ENCODE measurements at regions not wholly inside any gene's neighbourhood (a gene's known extent, or its start where the extent isn't known, plus 50 kb on each side); places are given as distances from the start of the nearest gene placed in this dataset.

- peak; percentile 4 for DNase-seq (ENCODE audit: low spot score)
- Histone ChIP-seq H2AFZ (replicated peaks) (no peak overlapping the region), H3K4me1 (no peaks in the 10 kb centered on the region), H3K79me2 (ENCODE audit: low read depth) (no peaks in the 10 kb centered on the region), H3K4me2 (no peak overlapping the region), H3K27me3 (no peaks in the 10 kb centered on the region), H3K9me3 (ENCODE audit: low read depth) (no peaks in the 10 kb centered on the region), H3K9ac (no peak overlapping the region), H3K36me3 (no peaks in the 10 kb centered on the region), H4K20me1 (ENCODE audit: low read depth) (no peaks in the 10 kb centered on the region), H3K4me3 (no peak overlapping the region), H3K27ac (no peak overlapping the region), H3F3A (ENCODE audit: low read depth) (no peaks in the 10 kb centered on the region)
- H3K27ac Mint-ChIP-seq, result no peak overlapping the region
- H3K27me3 Mint-ChIP-seq (ENCODE audit: insufficient read depth, low read depth), result no peaks in the 10 kb centered on the region
- no peaks in the 10 kb centered on the region for H3K4me1 Mint-ChIP-seq
- no peaks in the 10 kb centered on the region for H3K9me3 Mint-ChIP-seq
- no peaks in the 10 kb centered on the region for H3K36me3 Mint-ChIP-seq
- H3K4me3 Mint-ChIP-seq, result no peak overlapping the region
- TF ChIP-seq EZH2 (IDR thresholded peaks at IDR 0.05), result no peak
- no peak for TF ChIP-seq CTCF (IDR thresholded peaks at IDR 0.05)
- TF ChIP-seq EZH2phosphoT487 (IDR thresholded peaks at IDR 0.05), result no peak
These were observed 267.7 kb downstream of the RASSF9 start for GRCh38 chr12:85568395-85569103.

GRCh38 chr12:85569261-85569660 lies 266.9 kb downstream of the RASSF9 start:
- H2AFZ ChIP-seq (replicated peaks), result no peak overlapping the region
- H3K4me3 ChIP-seq, result no peak overlapping the region
- no peaks in the 10 kb centered on the region for H3K79me2 ChIP-seq (ENCODE audit: low read depth)
- H3K9ac ChIP-seq, result no peak overlapping the region
- TF ChIP-seq EZH2 (IDR thresholded peaks at IDR 0.05) (no peak), EZH2phosphoT487 (IDR thresholded peaks at IDR 0.05) (no peak), CTCF (IDR thresholded peaks at IDR 0.05) (no peak)
- H3F3A ChIP-seq (ENCODE audit: low read depth), result no peaks in the 10 kb centered on the region
- no peaks in the 10 kb centered on the region for H4K20me1 ChIP-seq (ENCODE audit: low read depth)
- no peak overlapping the region for H3K27ac ChIP-seq
- no peak for DNase-seq (ENCODE audit: low spot score)
- no peak overlapping the region for H3K4me3 Mint-ChIP-seq
- H3K4me2 ChIP-seq, result no peak overlapping the region
- no peaks in the 10 kb centered on the region for H3K4me1 Mint-ChIP-seq
- no peaks in the 10 kb centered on the region for H3K27me3 ChIP-seq
- H3K9me3 Mint-ChIP-seq, result no peaks in the 10 kb centered on the region
- H3K4me1 ChIP-seq, result no peaks in the 10 kb centered on the region
- H3K36me3 Mint-ChIP-seq, result no peaks in the 10 kb centered on the region
- no peaks in the 10 kb centered on the region for H3K27me3 Mint-ChIP-seq (ENCODE audit: insufficient read depth, low read depth)
- H3K27ac Mint-ChIP-seq, result no peak overlapping the region
- no peaks in the 10 kb centered on the region for H3K36me3 ChIP-seq
- no peaks in the 10 kb centered on the region for H3K9me3 ChIP-seq (ENCODE audit: low read depth)

- no peaks in the 10 kb centered on the region for H3K9me3 Mint-ChIP-seq
- no peaks in the 10 kb centered on the region for H3K4me1 Mint-ChIP-seq
- no peaks in the 10 kb centered on the region for H3K4me1 ChIP-seq
- no peaks in the 10 kb centered on the region for H3F3A ChIP-seq (ENCODE audit: low read depth)
- no peaks in the 10 kb centered on the region for H3K36me3 ChIP-seq
- H3K27ac ChIP-seq, result no peak overlapping the region
- no peak overlapping the region for H2AFZ ChIP-seq (replicated peaks)
- H3K27ac Mint-ChIP-seq, result no peak overlapping the region
- H3K4me3 Mint-ChIP-seq, result no peak overlapping the region
- H3K9me3 ChIP-seq (ENCODE audit: low read depth), result no peaks in the 10 kb centered on the region
- no peak for DNase-seq (ENCODE audit: low spot score)
- H3K79me2 ChIP-seq (ENCODE audit: low read depth), result no peaks in the 10 kb centered on the region
- no peak overlapping the region for H3K9ac ChIP-seq
- no peak overlapping the region for H3K4me2 ChIP-seq
- no peaks in the 10 kb centered on the region for H3K27me3 ChIP-seq
- no peaks in the 10 kb centered on the region for H4K20me1 ChIP-seq (ENCODE audit: low read depth)
- no peaks in the 10 kb centered on the region for H3K36me3 Mint-ChIP-seq
- TF ChIP-seq EZH2phosphoT487 (IDR thresholded peaks at IDR 0.05), result no peak
- no peak for TF ChIP-seq CTCF (IDR thresholded peaks at IDR 0.05)
- no peak for TF ChIP-seq EZH2 (IDR thresholded peaks at IDR 0.05)
- no peaks in the 10 kb centered on the region for H3K27me3 Mint-ChIP-seq (ENCODE audit: insufficient read depth, low read depth)
- H3K4me3 ChIP-seq, result no peak overlapping the region
These were observed 263.3 kb downstream of the RASSF9 start for GRCh38 chr12:85572956-85573355.

Data from neural progenitor cell (in vitro differentiated cells).